HepG2 (cell line): ENCODE measurements at regions not wholly inside any gene's neighbourhood (a gene's known extent, or its start where the extent isn't known, plus 50 kb on each side); places are given as distances from the start of the nearest gene placed in this dataset.

ENCODE experiments used
- ATAC-seq: fragments of 200-7000 bp; cut with Tn5 transposase; 3 replicates; pipeline ENCODE4 v1.9.1; 2020; ENCODE audit warnings: mild to moderate bottlenecking, moderate library complexity
- BruUV-seq: library from RNA; stranded (reverse); fragments of 400-500 nt; replicated peaks from 2 replicates; lab custom pipeline; 2021; lab: Mats Ljungman, UMichigan
- CTCF ChIA-PET: fragments of 300-600 bp; formaldehyde crosslinking; extraction: SDS; loops from one replicate; lab custom pipeline; 2021; ENCODE audit warnings: low total read pairs, inconsistent platforms, low intra/inter-chr PET ratio; lab: Yijun Ruan, JAX
- POLR2A ChIA-PET: fragments of 350-600 bp; sonication (Branson Sonifier 250); formaldehyde crosslinking; loops from one replicate; lab custom pipeline; 2020; ENCODE audit warnings: antibody characterized with exemption, inconsistent platforms; lab: Yijun Ruan, JAX
- DNase-seq: peaks from one replicate; pipeline ENCODE4 v3.0.0-alpha.2; 2015; ENCODE audit warnings: low spot score
- FAIRE-seq: peaks from 3 replicates; lab custom pipeline; 2011; peaks lifted over from hg19 to GRCh38; lab: Jason Lieb, UNC
- H2AFZ ChIP-seq: one replicate; pipeline ENCODE4 v1.6.1; 2011; ENCODE audit warnings: low read length, inconsistent platforms
- H3K27ac ChIP-seq: fragments of 300-600 bp; 3 replicates; pipeline ENCODE4 v1.8.0; 2011; ENCODE audit warnings: mixed run types, mild to moderate bottlenecking, mixed read lengths, low read length, inconsistent platforms; ENCODE audit not compliant: insufficient read depth; ENCODE audit errors: extremely low read length
- H3K27me3 ChIP-seq, 2 experiments: fragments of 200-600 bp in 1 of 2; 2 replicates in 1 of 2; 3 replicates in 1 of 2; pipeline versions ENCODE4 v1.6.0 to v1.8.0; 2011; ENCODE audit warnings: low read length in 2 of 2, mild to moderate bottlenecking in 2 of 2, moderate library complexity in 2 of 2, inconsistent platforms in 1 of 2; ENCODE audit not compliant: insufficient read depth in 2 of 2, control insufficient read depth in 1 of 2
- H3K36me3 ChIP-seq, 2 experiments: fragments of 200-600 bp in 1 of 2; replicated peaks in 1 of 2; 2 replicates in 1 of 2; 3 replicates in 1 of 2; pipeline versions ENCODE4 v1.5.1 to v1.8.0; 2011; ENCODE audit warnings: low read length in 2 of 2, inconsistent platforms in 1 of 2; ENCODE audit not compliant: insufficient read depth in 2 of 2, control insufficient read depth in 1 of 2
- H3K4me1 ChIP-seq: 2 replicates; pipeline ENCODE4 v1.5.1; 2012; ENCODE audit warnings: low read length, inconsistent platforms; ENCODE audit not compliant: insufficient read depth
- H3K4me2 ChIP-seq: 2 replicates; pipeline ENCODE4 v1.6.0; 2011; ENCODE audit warnings: low read depth, low read length, inconsistent platforms
- H3K4me3 ChIP-seq, 3 experiments: fragments of 200-600 bp in 1 of 3; sonication (generic), shearing (Covaris generic) in 1 of 3; replicated peaks in 1 of 3; 2 replicates each; pipeline ENCODE4 v1.5.1; 2011 to 2016; ENCODE audit warnings: low read length in 3 of 3, inconsistent platforms in 2 of 3, low read depth in 2 of 3, mild to moderate bottlenecking in 2 of 3, control low read depth in 1 of 3, mixed read lengths in 1 of 3; ENCODE audit not compliant: insufficient read depth in 1 of 3
- H3K79me2 ChIP-seq: one replicate; pipeline ENCODE4 v1.6.1; 2011; ENCODE audit warnings: low read length, inconsistent platforms; ENCODE audit not compliant: insufficient read depth
- H3K9ac ChIP-seq: 2 replicates; pipeline ENCODE4 v1.6.0; 2011; ENCODE audit warnings: mild to moderate bottlenecking, low read depth, low read length, inconsistent platforms; ENCODE audit not compliant: insufficient read depth
- H3K9me3 ChIP-seq: 2 replicates; pipeline ENCODE4 v1.5.1; 2012; ENCODE audit warnings: mild to moderate bottlenecking, low read length
- H4K20me1 ChIP-seq: 2 replicates; pipeline ENCODE4 v1.6.0; 2011; ENCODE audit warnings: inconsistent platforms, mild to moderate bottlenecking, low read length, moderate library complexity; ENCODE audit not compliant: insufficient read depth
- CEBPG ChIP-seq: IDR thresholded peaks from 2 replicates; pipeline ENCODE4 v1.6.1; 2016
- EED ChIP-seq: sonication (generic); formaldehyde crosslinking; IDR thresholded peaks from 2 replicates; pipeline ENCODE4 v1.5.0; 2020; ENCODE audit warnings: mild to moderate bottlenecking, missing genetic modification reagents
- GATAD1 ChIP-seq: IDR thresholded peaks from 2 replicates; pipeline ENCODE4 v1.6.1; 2016; ENCODE audit warnings: missing genetic modification reagents, missing compliant biosample characterization
- TBP ChIP-seq: sonication (generic); formaldehyde crosslinking; IDR thresholded peaks from 2 replicates; pipeline ENCODE4 v1.5.0; 2020; ENCODE audit warnings: missing genetic modification reagents
- TFE3 ChIP-seq: IDR thresholded peaks from 2 replicates; pipeline ENCODE4 v1.6.1; 2016
- ZBED4 ChIP-seq: sonication (generic); formaldehyde crosslinking; IDR thresholded peaks from 2 replicates; pipeline ENCODE4 v1.4.0; 2020; ENCODE audit warnings: missing genetic modification reagents, borderline replicate concordance
- ZBTB34 ChIP-seq: sonication (generic); formaldehyde crosslinking; IDR thresholded peaks from 2 replicates; pipeline ENCODE4 v1.8.0; 2022; ENCODE audit warnings: mild to moderate bottlenecking, missing genetic modification reagents
- ZNF768 ChIP-seq: sonication (generic); formaldehyde crosslinking; IDR thresholded peaks from 2 replicates; pipeline ENCODE4 v1.4.0; 2020; ENCODE audit warnings: missing genetic modification reagents
- WGBS: methylation state at CpG from one replicate; pipeline ENCODE4 v1.1.6; 2017; ENCODE audit warnings: low lambda C conversion rate; 5-methylcytosine and 5-hydroxymethylcytosine counted together
- in situ Hi-C: cut with HindIII; loops from 2 replicates; pipeline ENCODE4 v1.10.0; 2017; ENCODE audit warnings: low pct_unique_long_range_greater_than_20kb; ENCODE audit not compliant: extremely low pct_ligation_motif_present
- intact Hi-C: fragments of 100-400 bp; cut with micrococcal nuclease; formaldehyde crosslinking; loops from one replicate; pipeline ENCODE4 v1.10.0; 2022; ENCODE audit not compliant: unreplicated experiment

GRCh38 chr4:52510939-52511565, 148.0 kb downstream of the USP46 start (continued):
- TF ChIP-seq ZBED4 (CRISPR knock-in tag) (no peak), TBP (CRISPR knock-in tag) (no peak), CEBPG (CRISPR knock-in tag) (no peak), GATAD1 (CRISPR knock-in tag) (no peak), ZNF768 (CRISPR knock-in tag) (no peak)

- ChIA-PET POLR2A (no interaction called here), CTCF (no interaction called here)
- H3K36me3 ChIP-seq: no peaks in the 10 kb centered on the region
- no peak for TF ChIP-seq ZBTB34 (CRISPR knock-in tag)
- TF ChIP-seq TFE3: no peak
- TF ChIP-seq EED: no peak
- in situ Hi-C loops (no loop called here), intact Hi-C loops (no loop called here)
- no peak for DNase-seq
- no peaks in the 10 kb centered on the region for H3K9me3 ChIP-seq
- no peak for FAIRE-seq
- 4% methylated on average over 2 of the region's 2 CpGs for WGBS
- no peaks in the 10 kb centered on the region; a peak in 1 of 5 replicates for H3K27me3 ChIP-seq
- H3K4me1 ChIP-seq: no peaks in the 10 kb centered on the region
- no peaks in the 10 kb centered on the region for H4K20me1 ChIP-seq
- no peak overlapping the region for H3K27ac ChIP-seq
- H2AFZ ChIP-seq: no peak overlapping the region
- no peak overlapping the region for H3K4me2 ChIP-seq
- H3K9ac ChIP-seq: no peak overlapping the region
- H3K4me3 ChIP-seq: no peak overlapping the region
- BruUV-seq: no TSS peak
- no peak for ATAC-seq
- H3K79me2 ChIP-seq: no peaks in the 10 kb centered on the region
Observed at GRCh38 chr4:52511825-52512224, 147.3 kb downstream of the USP46 start.
